HG02571 (cell line): ENCODE measurements at regions not wholly inside any gene's neighbourhood (a gene's known extent, or its start where the extent isn't known, plus 50 kb on each side); places are given as distances from the start of the nearest gene placed in this dataset.

Experiments used
- ATAC-seq: cut with Tn5 transposase; IDR thresholded peaks from one replicate; pipeline ENCODE4 v1.9.1; 2021; ENCODE audit warnings: mild to moderate bottlenecking, moderate library complexity; ENCODE audit not compliant: unreplicated experiment

GRCh38 chr20:6953611-6954010 is 186.1 kb downstream of the BMP2 start:
- ATAC-seq: no peak

GRCh38 chr20:6954219-6954618 is 186.7 kb downstream of the BMP2 start:
- no peak for ATAC-seq

- ATAC-seq: no peak
Measured at GRCh38 chr20:6956056-6956455, 188.6 kb downstream of the BMP2 start.

- no peak for ATAC-seq
Measured at GRCh38 chr20:6956574-6956973, 189.1 kb downstream of the BMP2 start.

GRCh38 chr20:6959900-6960312 is 192.4 kb downstream of the BMP2 start:
- no peak for ATAC-seq

- ATAC-seq: no peak
Measured at GRCh38 chr20:6966721-6967120, 199.2 kb downstream of the BMP2 start.

GRCh38 chr20:6974838-6975237 is 207.4 kb downstream of the BMP2 start:
- no peak for ATAC-seq

GRCh38 chr20:6975311-6975710 is 207.8 kb downstream of the BMP2 start:
- ATAC-seq: no peak

GRCh38 chr20:6976106-6976900 is 208.8 kb downstream of the BMP2 start:
- ATAC-seq: no peak

- ATAC-seq: no peak
Measured at GRCh38 chr20:6979621-6980020, 212.1 kb downstream of the BMP2 start.

GRCh38 chr20:6993011-6993410 is 225.5 kb downstream of the BMP2 start:
- ATAC-seq: no peak

- no peak for ATAC-seq
Measured at GRCh38 chr20:6993511-6993910, 226.0 kb downstream of the BMP2 start.

GRCh38 chr20:6994452-6994851 is 227.0 kb downstream of the BMP2 start:
- ATAC-seq: no peak

- no peak for ATAC-seq
Measured at GRCh38 chr20:6998909-6999308, 231.4 kb downstream of the BMP2 start.

- ATAC-seq: no peak
Measured at GRCh38 chr20:6999381-6999780, 231.9 kb downstream of the BMP2 start.

GRCh38 chr20:7003598-7003997 is 236.1 kb downstream of the BMP2 start:
- ATAC-seq: no peak

- no peak for ATAC-seq
Measured at GRCh38 chr20:7004801-7005200, 237.3 kb downstream of the BMP2 start.

- no peak for ATAC-seq
Measured at GRCh38 chr20:7010527-7010926, 243.0 kb downstream of the BMP2 start.

GRCh38 chr20:7015257-7015656 is 247.8 kb downstream of the BMP2 start:
- ATAC-seq: no peak

GRCh38 chr20:7022597-7022996 is 255.1 kb downstream of the BMP2 start:
- ATAC-seq: no peak

GRCh38 chr20:7025635-7026034 is 258.1 kb downstream of the BMP2 start:
- no peak for ATAC-seq

GRCh38 chr20:7029019-7029418 is 261.5 kb downstream of the BMP2 start:
- no peak for ATAC-seq

GRCh38 chr20:7031222-7031621 is 263.7 kb downstream of the BMP2 start:
- ATAC-seq: no peak
